HFF-Myc (cell line): ENCODE measurements at regions not wholly inside any gene's neighbourhood (a gene's known extent, or its start where the extent isn't known, plus 50 kb on each side); places are given as distances from the start of the nearest gene placed in this dataset.

ENCODE experiments used
- DNase-seq: peaks from one replicate; pipeline ENCODE4 v3.0.0-alpha.2; 2011; ENCODE audit warnings: low read depth; ENCODE audit errors: extremely low read depth
- H3K4me3 ChIP-seq: replicated peaks from 2 replicates; pipeline ENCODE4 v1.5.1; 2011; ENCODE audit warnings: low read depth, mild to moderate bottlenecking, control low read depth, low read length
- TF ChIP-seq, protein P1 (sequence below): IDR thresholded peaks from 2 replicates; pipeline ENCODE4 v1.5.1; 2012; ENCODE audit warnings: mild to moderate bottlenecking, low read depth, low read length, control low read depth; ENCODE audit errors: missing control alignments

GRCh38 chr1:199177241-199177640 is 538.4 kb downstream of the PTPRC start:
- no peak overlapping the region for H3K4me3 ChIP-seq
- TF ChIP-seq, protein P1, sequence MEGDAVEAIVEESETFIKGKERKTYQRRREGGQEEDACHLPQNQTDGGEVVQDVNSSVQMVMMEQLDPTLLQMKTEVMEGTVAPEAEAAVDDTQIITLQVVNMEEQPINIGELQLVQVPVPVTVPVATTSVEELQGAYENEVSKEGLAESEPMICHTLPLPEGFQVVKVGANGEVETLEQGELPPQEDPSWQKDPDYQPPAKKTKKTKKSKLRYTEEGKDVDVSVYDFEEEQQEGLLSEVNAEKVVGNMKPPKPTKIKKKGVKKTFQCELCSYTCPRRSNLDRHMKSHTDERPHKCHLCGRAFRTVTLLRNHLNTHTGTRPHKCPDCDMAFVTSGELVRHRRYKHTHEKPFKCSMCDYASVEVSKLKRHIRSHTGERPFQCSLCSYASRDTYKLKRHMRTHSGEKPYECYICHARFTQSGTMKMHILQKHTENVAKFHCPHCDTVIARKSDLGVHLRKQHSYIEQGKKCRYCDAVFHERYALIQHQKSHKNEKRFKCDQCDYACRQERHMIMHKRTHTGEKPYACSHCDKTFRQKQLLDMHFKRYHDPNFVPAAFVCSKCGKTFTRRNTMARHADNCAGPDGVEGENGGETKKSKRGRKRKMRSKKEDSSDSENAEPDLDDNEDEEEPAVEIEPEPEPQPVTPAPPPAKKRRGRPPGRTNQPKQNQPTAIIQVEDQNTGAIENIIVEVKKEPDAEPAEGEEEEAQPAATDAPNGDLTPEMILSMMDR = no peak
- DNase-seq = no peak

GRCh38 chr1:199178646-199179045 is 539.8 kb downstream of the PTPRC start:
- H3K4me3 ChIP-seq = no peak overlapping the region
- TF ChIP-seq, protein P1 = no peak
- no peak for DNase-seq

DNA sequence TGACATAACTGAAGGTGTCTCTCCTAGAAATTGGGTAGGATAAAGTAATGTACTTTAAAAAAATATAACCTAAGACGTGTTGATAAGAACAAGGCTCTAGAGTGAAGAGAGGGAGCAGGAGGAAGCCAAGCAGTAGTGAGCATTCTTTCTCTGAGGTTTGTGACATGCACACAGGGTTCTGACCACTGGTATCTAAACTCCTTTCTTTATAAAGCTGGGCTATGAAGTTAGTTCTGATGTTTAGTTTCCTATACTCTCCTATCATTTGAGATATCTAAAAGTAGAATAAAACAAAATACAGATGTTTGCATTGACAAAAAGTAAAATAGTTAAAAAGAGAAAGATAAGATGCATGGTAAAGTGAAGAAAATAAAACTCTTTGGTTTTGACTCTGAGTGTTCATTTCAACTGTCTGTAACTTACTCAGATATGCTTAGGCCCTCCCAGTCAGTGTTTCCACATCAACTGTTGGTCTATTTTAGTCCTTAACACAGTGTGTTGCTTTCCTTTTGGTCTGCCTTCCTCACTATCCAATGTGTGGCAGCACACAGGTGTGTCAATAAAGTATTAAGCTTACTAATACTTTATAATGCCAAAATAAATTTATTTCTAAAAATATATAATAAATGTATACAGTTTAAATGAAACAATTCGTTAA is 543.5 kb downstream of the PTPRC start:
- H3K4me3 ChIP-seq = no peak overlapping the region
- no peak for DNase-seq
- TF ChIP-seq, protein P1 = no peak

GRCh38 chr1:199184180-199184579 is 545.3 kb downstream of the PTPRC start:
- no peak for DNase-seq
- H3K4me3 ChIP-seq = no peak overlapping the region
- TF ChIP-seq, protein P1 = no peak

DNA sequence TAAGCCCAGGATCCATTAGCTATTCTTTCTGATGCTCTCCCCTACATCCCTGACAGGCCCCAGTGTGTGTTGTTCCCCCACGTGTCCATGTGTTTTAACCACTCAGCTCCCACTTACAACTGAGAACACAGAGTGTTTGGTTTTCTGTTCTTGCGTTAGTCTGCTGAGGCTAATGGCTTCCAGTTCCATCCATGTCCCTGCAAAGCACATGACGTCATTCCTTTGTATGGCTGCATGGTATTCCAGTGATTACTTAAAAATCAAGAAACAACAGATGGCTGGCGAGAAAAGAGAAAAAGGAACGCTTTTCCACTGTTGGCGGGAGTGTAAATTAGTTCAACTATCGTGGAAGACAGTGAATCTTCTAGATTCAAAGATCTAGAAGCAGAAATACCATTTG is 556.0 kb downstream of the PTPRC start:
- no peak for DNase-seq
- no peak overlapping the region for H3K4me3 ChIP-seq
- TF ChIP-seq, protein P1 = no peak

DNA sequence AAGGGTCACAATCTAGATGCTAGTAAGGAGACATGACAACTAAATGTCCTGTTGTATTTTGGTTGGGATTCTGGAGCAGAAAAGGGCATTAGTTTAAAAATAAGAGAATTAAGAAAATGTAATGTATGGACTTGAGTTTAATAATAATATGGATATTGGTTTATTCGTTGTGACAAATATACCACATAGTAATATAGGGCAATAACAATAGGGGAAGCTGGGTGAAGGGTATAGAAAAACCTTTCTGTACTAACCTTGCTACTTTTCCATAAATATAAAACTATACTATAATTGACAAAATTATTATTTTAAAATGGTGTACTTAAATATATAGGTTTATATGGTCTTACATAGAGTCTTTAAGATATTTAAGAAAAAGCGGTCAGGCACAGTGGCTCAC is 558.9 kb downstream of the PTPRC start:
- H3K4me3 ChIP-seq = no peak overlapping the region
- no peak for DNase-seq
- TF ChIP-seq, protein P1 = no peak

GRCh38 chr1:199202331-199202730 is 563.5 kb downstream of the PTPRC start:
- H3K4me3 ChIP-seq = no peak overlapping the region
- TF ChIP-seq, protein P1 = no peak
- DNase-seq = no peak
